ENCODE measurements at regions not wholly inside any gene's neighbourhood (a gene's known extent, or its start where the extent isn't known, plus 50 kb on each side); places are given as distances from the start of the nearest gene placed in this dataset.

- DNase-seq (no peak), ATAC-seq (no peak)
- no peaks in the 10 kb centered on the region for H3K36me3 Mint-ChIP-seq
- Histone ChIP-seq H3K27me3 (ENCODE audit: control insufficient read depth, insufficient read depth, low read length) (no peaks in the 10 kb centered on the region), H3K4me1 (ENCODE audit: control insufficient read depth, insufficient read depth, low read length) (no peaks in the 10 kb centered on the region), H3K9me3 (ENCODE audit: control insufficient read depth, insufficient read depth, low read length) (no peaks in the 10 kb centered on the region), H3K27ac (ENCODE audit: low read length) (no peak overlapping the region), H3K4me3 (ENCODE audit: low read length) (no peak overlapping the region), H3K36me3 (ENCODE audit: control insufficient read depth, insufficient read depth, low read length) (no peaks in the 10 kb centered on the region)
- WGBS (ENCODE audit: insufficient coverage), result 40% methylated on average over 1 of the region's 1 CpG
- peaks cover 31 to 71% of the 10 kb centered on the region in 2 donors for H3K27me3 Mint-ChIP-seq (ENCODE audit: low read depth in 2 of 2)
- no peak for TF ChIP-seq CTCF (IDR thresholded peaks at IDR 0.05)
- H3K4me3 Mint-ChIP-seq, result no peak overlapping the region
- H3K4me1 Mint-ChIP-seq, result peaks cover 0 to 5% of the 10 kb centered on the region in 2 donors
- H3K9me3 Mint-ChIP-seq, result no peaks in the 10 kb centered on the region
- intact Hi-C loops (cut with micrococcal nuclease), result no loop called here
- H3K27ac Mint-ChIP-seq, result no peak overlapping the region
These were observed 680.9 kb downstream of the TMEM121 start for GRCh38 chr14:106207316-106207715.

- WGBS (ENCODE audit: insufficient coverage), result 92% methylated on average over 2 of the region's 2 CpGs
- Mint-ChIP-seq H3K27me3 (ENCODE audit: low read depth in 2 of 2) (peaks cover 36 to 83% of the 10 kb centered on the region in 2 donors), H3K36me3 (no peaks in the 10 kb centered on the region), H3K4me3 (no peak overlapping the region), H3K4me1 (peaks cover 0 to 5% of the 10 kb centered on the region in 2 donors), H3K9me3 (no peaks in the 10 kb centered on the region), H3K27ac (no peak overlapping the region)
- TF ChIP-seq CTCF (IDR thresholded peaks at IDR 0.05), result no peak
- Histone ChIP-seq H3K9me3 (ENCODE audit: control insufficient read depth, insufficient read depth, low read length) (no peaks in the 10 kb centered on the region), H3K4me3 (ENCODE audit: low read length) (no peak overlapping the region), H3K36me3 (ENCODE audit: control insufficient read depth, insufficient read depth, low read length) (no peaks in the 10 kb centered on the region), H3K4me1 (ENCODE audit: control insufficient read depth, insufficient read depth, low read length) (no peaks in the 10 kb centered on the region), H3K27ac (ENCODE audit: low read length) (no peak overlapping the region), H3K27me3 (ENCODE audit: control insufficient read depth, insufficient read depth, low read length) (no peaks in the 10 kb centered on the region)
- ATAC-seq (no peak), DNase-seq (no peak)
- intact Hi-C loops (cut with micrococcal nuclease), result no loop called here
These were observed 682.4 kb downstream of the TMEM121 start for GRCh38 chr14:106208794-106209193.

- intact Hi-C loops (cut with micrococcal nuclease), result no loop called here
- 63% methylated on average over 7 of the region's 7 CpGs for WGBS (ENCODE audit: insufficient coverage)
- H3K36me3 Mint-ChIP-seq, result no peaks in the 10 kb centered on the region
- H3K9me3 Mint-ChIP-seq, result no peaks in the 10 kb centered on the region
- H3K4me3 Mint-ChIP-seq, result peak overlapping the region; percentile 26
- H3K36me3 ChIP-seq (ENCODE audit: control insufficient read depth, insufficient read depth, low read length), result no peaks in the 10 kb centered on the region
- peak overlapping the region in 1 of 2 donors; percentile 9 for H3K27ac Mint-ChIP-seq
- peak in 2 of 3 donors; percentile 15 to 45 for ATAC-seq
- peak in 1 of 2 donors; percentile 75 for DNase-seq
- H3K4me3 ChIP-seq (ENCODE audit: low read length), result no peak overlapping the region
- no peaks in the 10 kb centered on the region for H3K4me1 ChIP-seq (ENCODE audit: control insufficient read depth, insufficient read depth, low read length)
- H3K27me3 Mint-ChIP-seq (ENCODE audit: low read depth in 2 of 2), result peaks cover 33 to 83% of the 10 kb centered on the region in 2 donors
- no peak for TF ChIP-seq CTCF (IDR thresholded peaks at IDR 0.05)
- no peaks in the 10 kb centered on the region for H3K9me3 ChIP-seq (ENCODE audit: control insufficient read depth, insufficient read depth, low read length)
- H3K27ac ChIP-seq (ENCODE audit: low read length), result no peak overlapping the region
- H3K27me3 ChIP-seq (ENCODE audit: control insufficient read depth, insufficient read depth, low read length), result no peaks in the 10 kb centered on the region
- H3K4me1 Mint-ChIP-seq, result peaks cover 0 to 5% of the 10 kb centered on the region in 2 donors
These were observed 683.4 kb downstream of the TMEM121 start for GRCh38 chr14:106209755-106210154.

GRCh38 chr14:106210650-106211049 lies 684.3 kb downstream of the TMEM121 start:
- Histone ChIP-seq H3K27ac (ENCODE audit: low read length) (no peak overlapping the region), H3K4me3 (ENCODE audit: low read length) (no peak overlapping the region), H3K9me3 (ENCODE audit: control insufficient read depth, insufficient read depth, low read length) (no peaks in the 10 kb centered on the region), H3K36me3 (ENCODE audit: control insufficient read depth, insufficient read depth, low read length) (no peaks in the 10 kb centered on the region), H3K27me3 (ENCODE audit: control insufficient read depth, insufficient read depth, low read length) (no peaks in the 10 kb centered on the region), H3K4me1 (ENCODE audit: control insufficient read depth, insufficient read depth, low read length) (no peaks in the 10 kb centered on the region)
- no peak overlapping the region for H3K27ac Mint-ChIP-seq
- intact Hi-C loops (cut with micrococcal nuclease), result no loop called here
- H3K4me3 Mint-ChIP-seq, result no peak overlapping the region
- H3K36me3 Mint-ChIP-seq, result no peaks in the 10 kb centered on the region
- DNase-seq, result peak in 1 of 2 donors; percentile 36
- H3K4me1 Mint-ChIP-seq, result peaks cover 0 to 5% of the 10 kb centered on the region in 2 donors
- no peak for TF ChIP-seq CTCF (IDR thresholded peaks at IDR 0.05)
- no peaks in the 10 kb centered on the region for H3K9me3 Mint-ChIP-seq
- peaks cover 32 to 82% of the 10 kb centered on the region in 2 donors for H3K27me3 Mint-ChIP-seq (ENCODE audit: low read depth in 2 of 2)
- peak in 1 of 3 donors; percentile 59 for ATAC-seq
- 52% methylated on average over 7 of the region's 7 CpGs for WGBS (ENCODE audit: insufficient coverage)

Data from natural killer cell (primary cell).